CD14-positive monocyte (primary cell): ENCODE measurements at regions not wholly inside any gene's neighbourhood (a gene's known extent, or its start where the extent isn't known, plus 50 kb on each side); places are given as distances from the start of the nearest gene placed in this dataset.

ENCODE experiments used
- DNase-seq, 3 donors: peaks; one replicate each; pipeline ENCODE4 v3.0.0-alpha.2; 2011 to 2022
- H2AFZ ChIP-seq: 2 replicates; pipeline ENCODE4 v1.6.0; 2012; ENCODE audit warnings: mild to moderate bottlenecking, low read depth, low read length, inconsistent platforms; ENCODE audit not compliant: insufficient read depth, poor library complexity, severe bottlenecking
- H3K27ac ChIP-seq, 2 donors: 1 replicate in 1 of 2; 2 replicates in 1 of 2; pipeline ENCODE4 v1.5.1; 2012 to 2013; ENCODE audit warnings: low read length in 2 of 2, control low read depth in 1 of 2, inconsistent platforms in 1 of 2, low read depth in 1 of 2, mild to moderate bottlenecking in 1 of 2
- H3K27me3 ChIP-seq, 2 donors: one replicate each; pipeline versions ENCODE4 v1.6.0 to v1.6.1; 2011 to 2013; ENCODE audit warnings: low read length in 2 of 2; ENCODE audit not compliant: control insufficient read depth in 2 of 2, insufficient read depth in 2 of 2
- H3K36me3 ChIP-seq, 2 donors: replicated peaks in 1 of 2; 1 replicate in 1 of 2; 2 replicates in 1 of 2; pipeline versions ENCODE4 v1.5.1 to v1.6.1; 2012 to 2013; ENCODE audit warnings: low read length in 2 of 2, control low read depth in 1 of 2, inconsistent platforms in 1 of 2, mild to moderate bottlenecking in 1 of 2; ENCODE audit not compliant: insufficient read depth in 2 of 2, control insufficient read depth in 1 of 2
- H3K4me1 ChIP-seq, 2 donors: 1 replicate in 1 of 2; 2 replicates in 1 of 2; pipeline versions ENCODE4 v1.5.1 to v1.6.1; 2012 to 2013; ENCODE audit warnings: low read length in 2 of 2, control low read depth in 1 of 2, inconsistent platforms in 1 of 2, mild to moderate bottlenecking in 1 of 2, moderate library complexity in 1 of 2; ENCODE audit not compliant: insufficient read depth in 2 of 2, control insufficient read depth in 1 of 2
- H3K4me2 ChIP-seq: replicated peaks from 2 replicates; pipeline ENCODE3; 2012; ENCODE audit warnings: low read length, moderate library complexity, mild to moderate bottlenecking; ENCODE audit not compliant: poor library complexity, severe bottlenecking; ENCODE audit errors: extremely low read depth
- H3K4me3 ChIP-seq, 3 experiments: fragments of 200-600 bp in 1 of 3; sonication (generic) in 1 of 3; replicated peaks in 1 of 3; 1 replicate in 2 of 3; 2 replicates in 1 of 3; pipeline ENCODE4 v1.5.1; 2011 to 2013; ENCODE audit warnings: low read length in 3 of 3, mild to moderate bottlenecking in 3 of 3, control low read depth in 2 of 3, low read depth in 2 of 3, inconsistent platforms in 1 of 3, moderate library complexity in 1 of 3
- H3K79me2 ChIP-seq: 2 replicates; pipeline ENCODE4 v1.6.0; 2012; ENCODE audit warnings: mild to moderate bottlenecking, control low read depth, inconsistent platforms, low read length, moderate library complexity; ENCODE audit not compliant: insufficient read depth
- H3K9ac ChIP-seq: 2 replicates; pipeline ENCODE4 v1.6.0; 2017; ENCODE audit warnings: low read length, mild to moderate bottlenecking; ENCODE audit not compliant: insufficient read depth, poor library complexity, severe bottlenecking
- H3K9me3 ChIP-seq, 2 donors: replicated peaks in 1 of 2; 1 replicate in 1 of 2; 2 replicates in 1 of 2; pipeline versions ENCODE4 v1.5.1 to v1.6.1; 2012 to 2013; ENCODE audit warnings: low read length in 2 of 2, control low read depth in 1 of 2; ENCODE audit not compliant: control insufficient read depth in 1 of 2, insufficient read depth in 1 of 2
- H4K20me1 ChIP-seq: 2 replicates; pipeline ENCODE4 v1.6.0; 2012; ENCODE audit warnings: mild to moderate bottlenecking, low read length, control low read depth, moderate library complexity; ENCODE audit not compliant: insufficient read depth
- H3K27ac Mint-ChIP-seq, 7 donors: one replicate each; pipeline ENCODE4 v1.8.0; 2020; ENCODE audit warnings: mild to moderate bottlenecking in 7 of 7, mixed read lengths in 7 of 7, moderate library complexity in 6 of 7, inconsistent platforms in 2 of 7
- H3K27me3 Mint-ChIP-seq, 3 donors: one replicate each; pipeline ENCODE4 v1.8.0; 2021 to 2022; ENCODE audit warnings: low read depth in 3 of 3, mild to moderate bottlenecking in 3 of 3, mixed read lengths in 3 of 3, moderate library complexity in 3 of 3, inconsistent platforms in 1 of 3
- H3K36me3 Mint-ChIP-seq, 2 donors: one replicate each; pipeline ENCODE4 v1.8.0; 2020; ENCODE audit warnings: mixed read lengths in 2 of 2, inconsistent platforms in 1 of 2, mild to moderate bottlenecking in 1 of 2
- H3K4me1 Mint-ChIP-seq: one replicate; pipeline ENCODE4 v1.8.0; 2020; ENCODE audit warnings: mild to moderate bottlenecking, mixed read lengths
- H3K4me3 Mint-ChIP-seq, 2 donors: one replicate each; pipeline ENCODE4 v1.8.0; 2020; ENCODE audit warnings: mild to moderate bottlenecking in 2 of 2, mixed read lengths in 2 of 2, moderate library complexity in 1 of 2
- H3K9me3 Mint-ChIP-seq, 7 donors: one replicate each; pipeline ENCODE4 v1.8.0; 2020 to 2022; ENCODE audit warnings: mixed read lengths in 7 of 7, mild to moderate bottlenecking in 6 of 7, moderate library complexity in 6 of 7, inconsistent platforms in 2 of 7
- WGBS: methylation state at CpG from one replicate; pipeline ENCODE4 v1.1.5; 2013; ENCODE audit warnings: missing lambda C conversion rate; ENCODE audit not compliant: insufficient coverage; 5-methylcytosine and 5-hydroxymethylcytosine counted together
- intact Hi-C, 2 donors: fragments of 100-400 bp; cut with micrococcal nuclease; formaldehyde crosslinking; loops; one replicate each; pipeline versions ENCODE4 v1.15.0 to v1.15.1; 2023
- TF ChIP-seq, protein P1 (sequence below): fragments of 200-600 bp; IDR thresholded peaks from one replicate; pipeline ENCODE4 v1.8.0; 2022; ENCODE audit warnings: antibody characterized with exemption, mild to moderate bottlenecking

- no CpG with 5 or more reads among the region's 2 CpGs for WGBS
- H3K79me2 ChIP-seq = no peaks in the 10 kb centered on the region
- H3K4me1 Mint-ChIP-seq = peaks cover 6% of the 10 kb centered on the region
These were observed 221.7 kb upstream of the PLEKHG7 start for GRCh38 chr12:92481066-92481465.

GRCh38 chr12:92478692-92479091 is 224.1 kb upstream of the PLEKHG7 start:
- Histone ChIP-seq H3K4me1 (no peaks in the 10 kb centered on the region), H3K79me2 (no peaks in the 10 kb centered on the region), H3K9me3 (no peaks in the 10 kb centered on the region), H3K4me2 (no peak overlapping the region), H4K20me1 (no peaks in the 10 kb centered on the region), H3K9ac (no peak overlapping the region), H3K36me3 (no peaks in the 10 kb centered on the region), H3K27ac (no peak overlapping the region), H2AFZ (no peak overlapping the region), H3K27me3 (no peaks in the 10 kb centered on the region), H3K4me3 (no peak overlapping the region)
- Mint-ChIP-seq H3K36me3 (no peaks in the 10 kb centered on the region), H3K27ac (no peak overlapping the region), H3K4me3 (no peak overlapping the region), H3K9me3 (peaks cover 0 to 2% (median 0%) of the 10 kb centered on the region in 7 donors), H3K4me1 (no peaks in the 10 kb centered on the region), H3K27me3 (no peaks in the 10 kb centered on the region)
- TF ChIP-seq, protein P1, sequence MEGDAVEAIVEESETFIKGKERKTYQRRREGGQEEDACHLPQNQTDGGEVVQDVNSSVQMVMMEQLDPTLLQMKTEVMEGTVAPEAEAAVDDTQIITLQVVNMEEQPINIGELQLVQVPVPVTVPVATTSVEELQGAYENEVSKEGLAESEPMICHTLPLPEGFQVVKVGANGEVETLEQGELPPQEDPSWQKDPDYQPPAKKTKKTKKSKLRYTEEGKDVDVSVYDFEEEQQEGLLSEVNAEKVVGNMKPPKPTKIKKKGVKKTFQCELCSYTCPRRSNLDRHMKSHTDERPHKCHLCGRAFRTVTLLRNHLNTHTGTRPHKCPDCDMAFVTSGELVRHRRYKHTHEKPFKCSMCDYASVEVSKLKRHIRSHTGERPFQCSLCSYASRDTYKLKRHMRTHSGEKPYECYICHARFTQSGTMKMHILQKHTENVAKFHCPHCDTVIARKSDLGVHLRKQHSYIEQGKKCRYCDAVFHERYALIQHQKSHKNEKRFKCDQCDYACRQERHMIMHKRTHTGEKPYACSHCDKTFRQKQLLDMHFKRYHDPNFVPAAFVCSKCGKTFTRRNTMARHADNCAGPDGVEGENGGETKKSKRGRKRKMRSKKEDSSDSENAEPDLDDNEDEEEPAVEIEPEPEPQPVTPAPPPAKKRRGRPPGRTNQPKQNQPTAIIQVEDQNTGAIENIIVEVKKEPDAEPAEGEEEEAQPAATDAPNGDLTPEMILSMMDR = no peak
- 0% methylated on average over 2 of the region's 2 CpGs for WGBS
- DNase-seq = no peak
- intact Hi-C loops = no loop called here

More at GRCh38 chr12:92481066-92481465, 221.7 kb upstream of the PLEKHG7 start:
- H3K36me3 ChIP-seq = no peaks in the 10 kb centered on the region
- H2AFZ ChIP-seq = no peak overlapping the region
- H4K20me1 ChIP-seq = no peaks in the 10 kb centered on the region
- Mint-ChIP-seq H3K9me3 (peaks cover 0 to 2% (median 0%) of the 10 kb centered on the region in 7 donors), H3K36me3 (no peaks in the 10 kb centered on the region), H3K4me3 (no peak overlapping the region), H3K27me3 (no peaks in the 10 kb centered on the region), H3K27ac (no peak overlapping the region)
- no peaks in the 10 kb centered on the region for H3K4me1 ChIP-seq
- intact Hi-C loops = no loop called here
- H3K27me3 ChIP-seq = no peaks in the 10 kb centered on the region
- no peak overlapping the region for H3K4me2 ChIP-seq
- no peak for DNase-seq
- H3K9ac ChIP-seq = no peak overlapping the region
- no peak overlapping the region for H3K27ac ChIP-seq
- H3K9me3 ChIP-seq = no peaks in the 10 kb centered on the region
- no peak overlapping the region for H3K4me3 ChIP-seq
- TF ChIP-seq, protein P1 = no peak
